Liver (tissue), 2 donors: ENCODE measurements at regions not wholly inside any gene's neighbourhood (a gene's known extent, or its start where the extent isn't known, plus 50 kb on each side); places are given as distances from the start of the nearest gene placed in this dataset.

Experiments used
- GABPA ChIP-seq, 2 donors: IDR thresholded peaks in 1 of 2; conservative IDR thresholded peaks in 1 of 2; 2 replicates each; pipeline ENCODE4 v1.6.1; 2016; ENCODE audit warnings: antibody characterized with exemption in 2 of 2, mild to moderate bottlenecking in 1 of 2, moderate library complexity in 1 of 2
- JUND ChIP-seq, 2 donors: IDR thresholded peaks; 2 replicates each; pipeline ENCODE4 v1.6.1; 2016; ENCODE audit warnings: antibody characterized with exemption in 2 of 2
- donor health status: healthy.

DNA sequence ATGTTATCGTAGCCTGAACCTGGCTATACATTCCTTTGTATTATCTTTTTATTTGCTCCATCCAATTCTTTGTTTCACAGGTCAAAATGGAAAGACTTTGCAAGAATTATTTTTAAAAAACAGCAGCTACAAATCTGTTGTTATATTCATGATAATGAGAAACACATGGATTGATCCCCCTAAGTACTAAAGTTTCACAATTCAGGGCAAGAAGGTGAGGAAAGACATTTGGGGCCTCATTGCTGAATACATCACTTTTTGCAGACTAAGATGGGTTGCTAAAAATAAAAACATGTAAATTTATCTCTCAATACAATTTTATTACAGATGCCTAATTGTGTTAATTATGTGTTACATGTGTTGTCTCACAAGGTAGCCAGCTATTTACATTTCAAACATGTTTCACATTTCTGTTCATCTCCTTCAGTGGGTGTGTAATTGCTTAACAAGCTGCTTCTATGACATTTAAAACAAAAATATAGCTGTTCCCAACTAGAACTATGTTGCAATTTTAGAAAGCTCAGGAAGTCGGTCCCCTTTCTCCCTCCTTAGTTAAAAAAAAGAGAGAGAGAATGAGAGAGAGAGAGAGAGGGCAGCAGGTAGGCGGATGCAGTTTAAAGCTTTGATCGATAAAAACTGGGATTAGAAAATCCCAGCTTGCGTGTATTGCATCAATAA is 606.3 kb upstream of the FZD8 start:
- TF ChIP-seq JUND (IDR thresholded peaks at IDR 0.05) (no peak), GABPA (IDR thresholded peaks at IDR 0.05 in 1 of 2, conservative IDR thresholded peaks at IDR 0.05 in 1 of 2) (no peak)
